ENCODE measurements at regions not wholly inside any gene's neighbourhood (a gene's known extent, or its start where the extent isn't known, plus 50 kb on each side); places are given as distances from the start of the nearest gene placed in this dataset.

- H3K79me2 ChIP-seq (ENCODE audit: insufficient read depth, low read length): no peaks in the 10 kb centered on the region
- no peaks in the 10 kb centered on the region for H3K4me1 ChIP-seq (ENCODE audit: insufficient read depth, low read length, severe bottlenecking)
- no peaks in the 10 kb centered on the region for H3K36me3 ChIP-seq (ENCODE audit: insufficient read depth, low read length)
- H3K4me3 ChIP-seq (ENCODE audit: low read depth, low read length, poor library complexity, severe bottlenecking): no peak overlapping the region
- H3K4me2 ChIP-seq (ENCODE audit: low read length): no peak overlapping the region
- TF ChIP-seq, protein P1, sequence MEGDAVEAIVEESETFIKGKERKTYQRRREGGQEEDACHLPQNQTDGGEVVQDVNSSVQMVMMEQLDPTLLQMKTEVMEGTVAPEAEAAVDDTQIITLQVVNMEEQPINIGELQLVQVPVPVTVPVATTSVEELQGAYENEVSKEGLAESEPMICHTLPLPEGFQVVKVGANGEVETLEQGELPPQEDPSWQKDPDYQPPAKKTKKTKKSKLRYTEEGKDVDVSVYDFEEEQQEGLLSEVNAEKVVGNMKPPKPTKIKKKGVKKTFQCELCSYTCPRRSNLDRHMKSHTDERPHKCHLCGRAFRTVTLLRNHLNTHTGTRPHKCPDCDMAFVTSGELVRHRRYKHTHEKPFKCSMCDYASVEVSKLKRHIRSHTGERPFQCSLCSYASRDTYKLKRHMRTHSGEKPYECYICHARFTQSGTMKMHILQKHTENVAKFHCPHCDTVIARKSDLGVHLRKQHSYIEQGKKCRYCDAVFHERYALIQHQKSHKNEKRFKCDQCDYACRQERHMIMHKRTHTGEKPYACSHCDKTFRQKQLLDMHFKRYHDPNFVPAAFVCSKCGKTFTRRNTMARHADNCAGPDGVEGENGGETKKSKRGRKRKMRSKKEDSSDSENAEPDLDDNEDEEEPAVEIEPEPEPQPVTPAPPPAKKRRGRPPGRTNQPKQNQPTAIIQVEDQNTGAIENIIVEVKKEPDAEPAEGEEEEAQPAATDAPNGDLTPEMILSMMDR (IDR thresholded peaks at IDR 0.05; ENCODE audit: low read length): no peak
- no peak for TF ChIP-seq EZH2 (IDR thresholded peaks at IDR 0.05; ENCODE audit: borderline replicate concordance, low read length)
- H3K27me3 ChIP-seq (ENCODE audit: insufficient read depth, low read length): no peaks in the 10 kb centered on the region
- H2AFZ ChIP-seq (ENCODE audit: low read length): no peak overlapping the region
- H3F3A ChIP-seq (ENCODE audit: insufficient read depth, low read length): no peaks in the 10 kb centered on the region
- no peaks in the 10 kb centered on the region for H4K20me1 ChIP-seq (ENCODE audit: insufficient read depth, low read length)
- H3K27ac ChIP-seq (ENCODE audit: low read depth, low read length, poor library complexity, severe bottlenecking): no peak overlapping the region
- no peak overlapping the region for H3K9ac ChIP-seq (ENCODE audit: low read length)
- H3K9me3 ChIP-seq (ENCODE audit: low read length): no peaks in the 10 kb centered on the region
- no peaks in the 10 kb centered on the region for H3K9me2 ChIP-seq (ENCODE audit: low read depth, low read length)
These were observed 95.4 kb upstream of the CCDC85A start for GRCh38 chr2:56088411-56088810.

DNA sequence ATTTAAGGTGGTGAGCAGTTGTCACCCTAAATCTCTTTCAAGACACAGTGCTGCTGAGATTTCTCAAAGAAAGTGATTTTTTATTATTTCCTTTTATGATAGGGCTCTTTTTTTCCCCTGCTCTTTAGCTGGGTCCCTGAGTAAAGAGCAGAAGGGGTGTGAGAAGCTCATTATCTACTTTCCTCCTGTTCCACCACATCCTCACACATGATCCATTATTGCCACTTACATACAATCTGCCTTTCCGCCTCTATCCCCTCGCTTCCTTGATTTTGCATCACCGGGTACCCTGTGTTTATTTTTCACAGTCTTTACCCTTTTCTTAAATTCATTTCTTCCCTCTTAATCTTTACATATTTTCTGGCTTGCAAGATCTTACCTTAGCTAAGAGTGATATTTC, 93.9 kb upstream of the CCDC85A start:
- no peak overlapping the region for H3K4me2 ChIP-seq (ENCODE audit: low read length)
- H3K36me3 ChIP-seq (ENCODE audit: insufficient read depth, low read length): no peaks in the 10 kb centered on the region
- no peaks in the 10 kb centered on the region for H3K4me1 ChIP-seq (ENCODE audit: insufficient read depth, low read length, severe bottlenecking)
- no peaks in the 10 kb centered on the region for H3K9me2 ChIP-seq (ENCODE audit: low read depth, low read length)
- H4K20me1 ChIP-seq (ENCODE audit: insufficient read depth, low read length): no peaks in the 10 kb centered on the region
- no peak overlapping the region for H2AFZ ChIP-seq (ENCODE audit: low read length)
- H3K9ac ChIP-seq (ENCODE audit: low read length): no peak overlapping the region
- H3K27me3 ChIP-seq (ENCODE audit: insufficient read depth, low read length): no peaks in the 10 kb centered on the region
- no peaks in the 10 kb centered on the region for H3K9me3 ChIP-seq (ENCODE audit: low read length)
- no peaks in the 10 kb centered on the region for H3K79me2 ChIP-seq (ENCODE audit: insufficient read depth, low read length)
- H3K4me3 ChIP-seq (ENCODE audit: low read depth, low read length, poor library complexity, severe bottlenecking): no peak overlapping the region
- no peak overlapping the region for H3K27ac ChIP-seq (ENCODE audit: low read depth, low read length, poor library complexity, severe bottlenecking)
- TF ChIP-seq, protein P1 (IDR thresholded peaks at IDR 0.05; ENCODE audit: low read length): no peak
- TF ChIP-seq EZH2 (IDR thresholded peaks at IDR 0.05; ENCODE audit: borderline replicate concordance, low read length): no peak
- no peaks in the 10 kb centered on the region for H3F3A ChIP-seq (ENCODE audit: insufficient read depth, low read length)

DNA sequence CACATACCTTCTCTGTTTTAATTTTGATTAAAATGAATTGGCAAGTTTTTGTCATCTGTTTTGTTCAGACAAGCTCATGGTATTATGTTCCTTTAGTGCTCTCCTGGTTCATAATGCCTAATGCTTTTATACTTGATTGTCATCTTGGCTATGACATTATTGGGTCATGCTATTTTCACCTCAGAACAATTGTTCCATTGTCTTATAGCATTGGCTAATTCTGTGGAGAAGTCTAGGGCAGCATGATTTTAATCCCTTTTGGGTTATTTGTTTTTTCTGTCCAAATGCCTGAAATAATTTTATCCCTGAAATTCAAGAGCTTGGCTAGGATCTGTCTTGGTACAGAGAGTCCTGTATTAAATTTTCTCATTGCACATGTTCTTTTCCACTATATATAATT, 83.8 kb upstream of the CCDC85A start:
- Histone ChIP-seq H3K27me3 (ENCODE audit: insufficient read depth, low read length) (no peaks in the 10 kb centered on the region), H3K79me2 (ENCODE audit: insufficient read depth, low read length) (no peaks in the 10 kb centered on the region), H3K9me3 (ENCODE audit: low read length) (no peaks in the 10 kb centered on the region), H4K20me1 (ENCODE audit: insufficient read depth, low read length) (no peaks in the 10 kb centered on the region), H3K9me2 (ENCODE audit: low read depth, low read length) (no peaks in the 10 kb centered on the region), H3K27ac (ENCODE audit: low read depth, low read length, poor library complexity, severe bottlenecking) (no peak overlapping the region), H3K4me1 (ENCODE audit: insufficient read depth, low read length, severe bottlenecking) (no peaks in the 10 kb centered on the region), H3F3A (ENCODE audit: insufficient read depth, low read length) (no peaks in the 10 kb centered on the region), H3K36me3 (ENCODE audit: insufficient read depth, low read length) (no peaks in the 10 kb centered on the region), H3K9ac (ENCODE audit: low read length) (no peak overlapping the region), H2AFZ (ENCODE audit: low read length) (no peak overlapping the region), H3K4me3 (ENCODE audit: low read depth, low read length, poor library complexity, severe bottlenecking) (no peak overlapping the region), H3K4me2 (ENCODE audit: low read length) (no peak overlapping the region)
- TF ChIP-seq, protein P1 (IDR thresholded peaks at IDR 0.05; ENCODE audit: low read length): no peak
- TF ChIP-seq EZH2 (IDR thresholded peaks at IDR 0.05; ENCODE audit: borderline replicate concordance, low read length): no peak
